ENCODE measurements at regions not wholly inside any gene's neighbourhood (a gene's known extent, or its start where the extent isn't known, plus 50 kb on each side); places are given as distances from the start of the nearest gene placed in this dataset.

GRCh38 chr6:26258212-26258977 lies 106.6 kb upstream of the BTN3A2 start:
- Histone ChIP-seq H3K27me3 (ENCODE audit: control insufficient read depth, low read length) (no peaks in the 10 kb centered on the region), H3F3A (ENCODE audit: control insufficient read depth, insufficient read depth) (no peaks in the 10 kb centered on the region), H3K9me2 (replicated peaks; ENCODE audit: control insufficient read depth, low read length) (no peaks in the 10 kb centered on the region), H3K4me3 (ENCODE audit: low read length) (no peak overlapping the region), H3K79me2 (ENCODE audit: control insufficient read depth, low read length) (no peaks in the 10 kb centered on the region), H4K20me1 (ENCODE audit: control insufficient read depth, insufficient read depth, low read depth, low read length) (no peaks in the 10 kb centered on the region), H3K36me3 (ENCODE audit: control insufficient read depth, low read length) (no peaks in the 10 kb centered on the region), H3K9me3 (ENCODE audit: control insufficient read depth, insufficient read depth, low read length) (no peaks in the 10 kb centered on the region), H3K4me1 (ENCODE audit: control insufficient read depth, low read length) (peaks cover 7% of the 10 kb centered on the region), H3K27ac (ENCODE audit: low read depth, low read length) (no peak overlapping the region), H3K4me2 (ENCODE audit: low read length) (no peak overlapping the region)
- peak; percentile 32 for TF ChIP-seq CTCF (IDR thresholded peaks at IDR 0.05; ENCODE audit: low read depth, low read length, poor library complexity, severe bottlenecking)
- TF ChIP-seq EZH2phosphoT487 (IDR thresholded peaks at IDR 0.05; ENCODE audit: borderline replicate concordance, low read length): no peak

- Histone ChIP-seq H3K27me3 (ENCODE audit: control insufficient read depth, low read length) (no peaks in the 10 kb centered on the region), H3K9me2 (replicated peaks; ENCODE audit: control insufficient read depth, low read length) (no peaks in the 10 kb centered on the region), H3K27ac (ENCODE audit: low read depth, low read length) (no peak overlapping the region), H3F3A (ENCODE audit: control insufficient read depth, insufficient read depth) (no peaks in the 10 kb centered on the region), H4K20me1 (ENCODE audit: control insufficient read depth, insufficient read depth, low read depth, low read length) (no peaks in the 10 kb centered on the region), H3K4me2 (ENCODE audit: low read length) (no peak overlapping the region), H3K36me3 (ENCODE audit: control insufficient read depth, low read length) (no peaks in the 10 kb centered on the region), H3K9me3 (ENCODE audit: control insufficient read depth, insufficient read depth, low read length) (no peaks in the 10 kb centered on the region), H3K4me3 (ENCODE audit: low read length) (no peak overlapping the region), H3K4me1 (ENCODE audit: control insufficient read depth, low read length) (peaks cover 3% of the 10 kb centered on the region; the same call in 1 of the 2 replicates), H3K79me2 (ENCODE audit: control insufficient read depth, low read length) (no peaks in the 10 kb centered on the region)
- TF ChIP-seq CTCF (IDR thresholded peaks at IDR 0.05; ENCODE audit: low read depth, low read length, poor library complexity, severe bottlenecking) (no peak), EZH2phosphoT487 (IDR thresholded peaks at IDR 0.05; ENCODE audit: borderline replicate concordance, low read length) (no peak)
Observed at GRCh38 chr6:26260110-26260637, 104.8 kb upstream of the BTN3A2 start.

DNA sequence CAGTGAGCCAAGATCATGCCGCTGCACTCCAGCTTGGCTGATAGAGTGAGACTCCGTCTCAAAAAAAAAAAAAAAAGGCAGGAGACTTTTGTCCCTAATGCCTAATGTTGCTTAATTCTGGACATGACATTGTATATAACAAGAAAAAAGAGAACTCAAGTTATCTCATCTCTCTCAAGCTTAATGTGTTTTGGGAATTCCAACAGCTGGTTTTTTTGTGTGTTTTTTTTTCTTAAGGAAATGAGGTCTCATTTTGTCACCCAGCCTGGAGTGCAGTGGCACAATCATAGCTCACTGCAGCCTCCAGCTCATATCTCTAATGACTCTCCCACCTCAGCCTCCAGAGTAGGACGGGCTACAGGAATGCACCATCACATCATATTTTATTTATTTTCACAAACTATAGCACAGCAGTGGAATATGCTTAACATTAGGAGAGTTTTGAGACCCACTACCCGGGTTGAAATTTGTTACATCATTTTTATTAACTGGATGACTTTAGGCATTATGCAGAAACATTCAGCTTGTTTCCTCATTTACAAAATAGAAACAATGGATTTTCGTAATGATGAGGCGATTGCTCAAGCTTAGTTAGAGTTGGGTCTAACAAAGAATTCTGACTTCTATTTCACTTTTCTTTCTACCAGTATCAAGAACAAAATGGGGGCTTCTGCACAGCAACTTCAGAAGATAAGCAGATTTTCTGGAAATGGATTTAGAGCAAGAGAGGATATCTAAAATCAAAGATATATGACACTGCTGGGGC lies 104.1 kb upstream of the BTN3A2 start:
- no peaks in the 10 kb centered on the region for H3K36me3 ChIP-seq (ENCODE audit: control insufficient read depth, low read length)
- no peaks in the 10 kb centered on the region for H3K9me2 ChIP-seq (replicated peaks; ENCODE audit: control insufficient read depth, low read length)
- no peak overlapping the region for H3K27ac ChIP-seq (ENCODE audit: low read depth, low read length)
- no peaks in the 10 kb centered on the region for H3K27me3 ChIP-seq (ENCODE audit: control insufficient read depth, low read length)
- TF ChIP-seq CTCF (IDR thresholded peaks at IDR 0.05; ENCODE audit: low read depth, low read length, poor library complexity, severe bottlenecking) (no peak), EZH2phosphoT487 (IDR thresholded peaks at IDR 0.05; ENCODE audit: borderline replicate concordance, low read length) (no peak)
- no peak overlapping the region for H3K4me2 ChIP-seq (ENCODE audit: low read length)
- no peaks in the 10 kb centered on the region for H3F3A ChIP-seq (ENCODE audit: control insufficient read depth, insufficient read depth)
- H3K4me1 ChIP-seq (ENCODE audit: control insufficient read depth, low read length): peaks cover 3% of the 10 kb centered on the region; the same call in 1 of the 2 replicates
- H4K20me1 ChIP-seq (ENCODE audit: control insufficient read depth, insufficient read depth, low read depth, low read length): no peaks in the 10 kb centered on the region
- no peaks in the 10 kb centered on the region for H3K9me3 ChIP-seq (ENCODE audit: control insufficient read depth, insufficient read depth, low read length)
- H3K4me3 ChIP-seq (ENCODE audit: low read length): no peak overlapping the region
- no peaks in the 10 kb centered on the region for H3K79me2 ChIP-seq (ENCODE audit: control insufficient read depth, low read length)
